ENCODE measurements at regions not wholly inside any gene's neighbourhood (a gene's known extent, or its start where the extent isn't known, plus 50 kb on each side); places are given as distances from the start of the nearest gene placed in this dataset.

DNA sequence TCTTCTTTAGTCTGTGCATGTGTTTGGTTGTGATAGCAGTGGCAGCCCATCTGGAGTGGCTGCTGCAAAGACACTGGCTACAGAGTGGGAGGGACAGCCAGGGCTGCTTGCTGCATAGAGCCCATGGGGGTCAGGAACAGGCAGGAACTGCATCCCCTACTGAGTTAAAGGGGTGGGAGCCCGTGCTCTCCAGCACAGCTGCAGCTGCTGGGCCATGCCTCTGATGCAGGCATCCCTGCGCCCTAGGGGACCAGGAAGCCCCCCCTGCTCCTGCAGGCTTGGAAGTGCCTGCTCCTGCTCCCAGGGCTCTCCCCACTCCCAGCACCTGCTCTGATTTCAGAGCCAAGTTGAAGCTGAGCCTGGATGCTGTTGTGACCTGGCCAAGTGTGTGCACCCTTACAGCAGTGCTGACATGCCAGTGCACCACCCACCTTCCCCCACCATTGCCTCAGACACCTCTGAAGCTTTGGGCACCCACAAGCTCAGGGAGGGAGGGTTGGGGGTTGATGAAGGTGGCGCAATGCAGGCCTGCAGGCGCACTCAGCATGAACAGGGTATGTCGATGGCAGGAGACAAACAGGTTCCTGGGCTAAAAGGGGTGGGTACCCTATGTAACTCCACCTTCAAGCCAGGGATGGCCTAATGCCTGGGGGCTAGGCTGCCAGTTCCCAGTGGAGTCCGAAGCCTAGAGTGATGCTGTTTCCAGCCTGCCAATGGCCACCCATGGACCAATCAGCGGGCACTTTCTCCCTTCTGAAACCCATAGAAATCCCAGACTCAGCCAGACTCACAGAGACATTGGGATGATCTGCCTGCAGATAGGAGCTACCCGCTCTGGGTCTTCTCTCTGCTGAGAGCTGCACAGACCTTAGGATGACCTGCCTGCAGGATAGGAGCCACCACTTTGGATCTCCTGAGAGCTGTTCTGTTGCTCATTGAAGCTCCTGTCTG, 919.9 kb upstream of the MIR17HG start:
- TF ChIP-seq POLR2AphosphoS5 (IDR thresholded peaks at IDR 0.05; ENCODE audit: low read depth) = no peak
- TF ChIP-seq, protein P1, sequence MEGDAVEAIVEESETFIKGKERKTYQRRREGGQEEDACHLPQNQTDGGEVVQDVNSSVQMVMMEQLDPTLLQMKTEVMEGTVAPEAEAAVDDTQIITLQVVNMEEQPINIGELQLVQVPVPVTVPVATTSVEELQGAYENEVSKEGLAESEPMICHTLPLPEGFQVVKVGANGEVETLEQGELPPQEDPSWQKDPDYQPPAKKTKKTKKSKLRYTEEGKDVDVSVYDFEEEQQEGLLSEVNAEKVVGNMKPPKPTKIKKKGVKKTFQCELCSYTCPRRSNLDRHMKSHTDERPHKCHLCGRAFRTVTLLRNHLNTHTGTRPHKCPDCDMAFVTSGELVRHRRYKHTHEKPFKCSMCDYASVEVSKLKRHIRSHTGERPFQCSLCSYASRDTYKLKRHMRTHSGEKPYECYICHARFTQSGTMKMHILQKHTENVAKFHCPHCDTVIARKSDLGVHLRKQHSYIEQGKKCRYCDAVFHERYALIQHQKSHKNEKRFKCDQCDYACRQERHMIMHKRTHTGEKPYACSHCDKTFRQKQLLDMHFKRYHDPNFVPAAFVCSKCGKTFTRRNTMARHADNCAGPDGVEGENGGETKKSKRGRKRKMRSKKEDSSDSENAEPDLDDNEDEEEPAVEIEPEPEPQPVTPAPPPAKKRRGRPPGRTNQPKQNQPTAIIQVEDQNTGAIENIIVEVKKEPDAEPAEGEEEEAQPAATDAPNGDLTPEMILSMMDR (IDR thresholded peaks at IDR 0.05; ENCODE audit: insufficient read depth, low read length) = no peak
